Ovary (tissue), 7 donors: ENCODE measurements at regions not wholly inside any gene's neighbourhood (a gene's known extent, or its start where the extent isn't known, plus 50 kb on each side); places are given as distances from the start of the nearest gene placed in this dataset.

Source experiments
- DNase-seq, 5 donors: peaks; one replicate each; pipeline ENCODE4 v3.0.0-alpha.2; 2019 to 2020
- H3K27ac ChIP-seq, 2 donors: fragments of 200-600 bp; one replicate each; pipeline versions ENCODE4 v1.5.1 to v1.8.0; 2019 to 2022
- H3K27me3 ChIP-seq: fragments of 200-600 bp; one replicate; pipeline ENCODE4 v1.8.0; 2022
- H3K36me3 ChIP-seq: fragments of 200-600 bp; sonication (generic); one replicate; pipeline ENCODE4 v1.5.1; 2019
- H3K4me1 ChIP-seq: one replicate; pipeline ENCODE4 v1.8.1; 2013; ENCODE audit warnings: mild to moderate bottlenecking, moderate library complexity; ENCODE audit not compliant: insufficient read depth
- H3K4me3 ChIP-seq: fragments of 200-600 bp; sonication (generic); one replicate; pipeline ENCODE4 v1.5.1; 2017
- H3K9me3 ChIP-seq, 2 donors: fragments of 200-600 bp in 1 of 2; sonication (generic) in 1 of 2; one replicate each; pipeline versions ENCODE4 v1.5.1 to v1.8.1; 2013 to 2019; ENCODE audit warnings: mild to moderate bottlenecking in 1 of 2, moderate library complexity in 1 of 2
- CTCF ChIP-seq, 3 donors: fragments of 450-650 bp in 2 of 3; fragments of 200-600 bp in 1 of 3; IDR thresholded peaks; one replicate each; pipeline versions ENCODE4 v1.5.1 to v1.8.0; 2016 to 2022; ENCODE audit warnings: antibody characterized with exemption in 3 of 3, mild to moderate bottlenecking in 1 of 3
- EP300 ChIP-seq: sonication (generic); formaldehyde crosslinking; IDR thresholded peaks from one replicate; pipeline ENCODE4 v1.6.1; 2017; ENCODE audit warnings: antibody characterized with exemption
- POLR2A ChIP-seq: fragments of 450-650 bp; IDR thresholded peaks from one replicate; pipeline ENCODE4 v1.6.1; 2017; ENCODE audit warnings: antibody characterized with exemption, mild to moderate bottlenecking, moderate library complexity
- WGBS, 3 donors: extraction: QIAGEN DNeasy Blood & Tissue Kit in 1 of 3; methylation state at CpG; one replicate each; pipeline versions ENCODE4 v1.1.5 to v1.1.7; 2013 to 2017; 5-methylcytosine and 5-hydroxymethylcytosine counted together
- intact Hi-C, 4 donors: fragments of 100-400 bp; cut with DNase I; formaldehyde crosslinking; loops; one replicate each; pipeline versions ENCODE4 v1.11.0 to v1.15.1; 2022 to 2023
- donor health status: DM: no; HTN: no; CAD: no; lungs with moderate emphysema.
- donor health status: DM: no; HTN: no; CAD: no.
- donor health status: Bipolar disorder and iron deficiency.
- donor health status: DM: no; HTN: no; CAD: no.
- donor health status: DM: yes; HTN: yes; CAD: no.

- intact Hi-C loops = no loop called here
Measured at GRCh38 chr12:60803147-60803546, 1207.3 kb downstream of the SLC16A7 start.

GRCh38 chr12:60805364-60805763 is 1209.5 kb downstream of the SLC16A7 start:
- H3K36me3 ChIP-seq = no peaks in the 10 kb centered on the region
- TF ChIP-seq POLR2A = no peak
- TF ChIP-seq CTCF (IDR thresholded peaks at IDR 0.05) = no peak
- no peak for TF ChIP-seq EP300
- H3K4me3 ChIP-seq = no peak overlapping the region
- no peaks in the 10 kb centered on the region for H3K4me1 ChIP-seq
- H3K9me3 ChIP-seq = no peaks in the 10 kb centered on the region
- no peak overlapping the region for H3K27ac ChIP-seq
- WGBS, 3 donors = 25 to 34% (median 29%) methylated on average over 4 of the region's 4 CpGs
- no peak for DNase-seq
- intact Hi-C loops = no loop called here
- no peaks in the 10 kb centered on the region for H3K27me3 ChIP-seq

More at GRCh38 chr12:60803147-60803546, 1207.3 kb downstream of the SLC16A7 start:
- TF ChIP-seq POLR2A = no peak
- TF ChIP-seq CTCF (IDR thresholded peaks at IDR 0.05) = no peak
- no peak for TF ChIP-seq EP300
- DNase-seq = no peak
- Histone ChIP-seq H3K27ac (no peak overlapping the region), H3K27me3 (no peaks in the 10 kb centered on the region), H3K4me1 (no peaks in the 10 kb centered on the region), H3K36me3 (no peaks in the 10 kb centered on the region), H3K4me3 (no peak overlapping the region), H3K9me3 (no peaks in the 10 kb centered on the region)
- WGBS, 3 donors = 9 to 29% (median 10%) methylated on average over 2 of the region's 2 CpGs

GRCh38 chr12:60819794-60820193 is 1224.0 kb downstream of the SLC16A7 start:
- TF ChIP-seq CTCF (IDR thresholded peaks at IDR 0.05) = no peak
- no peak for TF ChIP-seq EP300
- no peak for TF ChIP-seq POLR2A
- WGBS, 3 donors = 89 to 95% (median 94%) methylated on average over 1 of the region's 1 CpG

GRCh38 chr12:60822580-60822979 is 1226.8 kb downstream of the SLC16A7 start:
- no peak for DNase-seq
- no peaks in the 10 kb centered on the region for H3K4me1 ChIP-seq
- WGBS, 3 donors = 37 to 47% (median 42%) methylated on average over 4 of the region's 4 CpGs
- H3K27ac ChIP-seq = no peak overlapping the region
- intact Hi-C loops = no loop called here
- no peaks in the 10 kb centered on the region for H3K9me3 ChIP-seq
- H3K36me3 ChIP-seq = no peaks in the 10 kb centered on the region
- no peak overlapping the region for H3K4me3 ChIP-seq
- no peak for TF ChIP-seq EP300
- TF ChIP-seq POLR2A = no peak
- TF ChIP-seq CTCF (IDR thresholded peaks at IDR 0.05) = no peak
- no peaks in the 10 kb centered on the region for H3K27me3 ChIP-seq

More at GRCh38 chr12:60819794-60820193, 1224.0 kb downstream of the SLC16A7 start:
- H3K36me3 ChIP-seq = no peaks in the 10 kb centered on the region
- no peak overlapping the region for H3K4me3 ChIP-seq
- H3K27ac ChIP-seq = no peak overlapping the region
- DNase-seq = no peak
- intact Hi-C loops = no loop called here
- H3K4me1 ChIP-seq = no peaks in the 10 kb centered on the region
- H3K27me3 ChIP-seq = no peaks in the 10 kb centered on the region
- no peaks in the 10 kb centered on the region for H3K9me3 ChIP-seq

GRCh38 chr12:60830381-60830780 is 1234.6 kb downstream of the SLC16A7 start:
- intact Hi-C loops = no loop called here
- Histone ChIP-seq H3K27ac (no peak overlapping the region), H3K9me3 (no peaks in the 10 kb centered on the region), H3K4me3 (no peak overlapping the region), H3K36me3 (no peaks in the 10 kb centered on the region), H3K4me1 (no peaks in the 10 kb centered on the region), H3K27me3 (no peaks in the 10 kb centered on the region)
- DNase-seq = no peak
- TF ChIP-seq POLR2A = no peak
- TF ChIP-seq EP300 = no peak
- TF ChIP-seq CTCF (IDR thresholded peaks at IDR 0.05) = no peak
- WGBS, 3 donors = 55 to 69% (median 62%) methylated on average over 2 of the region's 2 CpGs
